HepG2 (cell line): ENCODE measurements at regions not wholly inside any gene's neighbourhood (a gene's known extent, or its start where the extent isn't known, plus 50 kb on each side); places are given as distances from the start of the nearest gene placed in this dataset.

ENCODE experiments used
- ATAC-seq: fragments of 200-7000 bp; cut with Tn5 transposase; 3 replicates; pipeline ENCODE4 v1.9.1; 2020; ENCODE audit warnings: mild to moderate bottlenecking, moderate library complexity
- BruUV-seq: library from RNA; stranded (reverse); fragments of 400-500 nt; replicated peaks from 2 replicates; lab custom pipeline; 2021; lab: Mats Ljungman, UMichigan
- CTCF ChIA-PET: fragments of 300-600 bp; formaldehyde crosslinking; extraction: SDS; loops from one replicate; lab custom pipeline; 2021; ENCODE audit warnings: low total read pairs, inconsistent platforms, low intra/inter-chr PET ratio; lab: Yijun Ruan, JAX
- POLR2A ChIA-PET: fragments of 350-600 bp; sonication (Branson Sonifier 250); formaldehyde crosslinking; loops from one replicate; lab custom pipeline; 2020; ENCODE audit warnings: antibody characterized with exemption, inconsistent platforms; lab: Yijun Ruan, JAX
- DNase-seq: peaks from one replicate; pipeline ENCODE4 v3.0.0-alpha.2; 2015; ENCODE audit warnings: low spot score
- FAIRE-seq: peaks from 3 replicates; lab custom pipeline; 2011; peaks lifted over from hg19 to GRCh38; lab: Jason Lieb, UNC
- H2AFZ ChIP-seq: one replicate; pipeline ENCODE4 v1.6.1; 2011; ENCODE audit warnings: low read length, inconsistent platforms
- H3K27ac ChIP-seq: fragments of 300-600 bp; 3 replicates; pipeline ENCODE4 v1.8.0; 2011; ENCODE audit warnings: mixed run types, mild to moderate bottlenecking, mixed read lengths, low read length, inconsistent platforms; ENCODE audit not compliant: insufficient read depth; ENCODE audit errors: extremely low read length
- H3K27me3 ChIP-seq, 2 experiments: fragments of 200-600 bp in 1 of 2; 2 replicates in 1 of 2; 3 replicates in 1 of 2; pipeline versions ENCODE4 v1.6.0 to v1.8.0; 2011; ENCODE audit warnings: low read length in 2 of 2, mild to moderate bottlenecking in 2 of 2, moderate library complexity in 2 of 2, inconsistent platforms in 1 of 2; ENCODE audit not compliant: insufficient read depth in 2 of 2, control insufficient read depth in 1 of 2
- H3K36me3 ChIP-seq, 2 experiments: fragments of 200-600 bp in 1 of 2; replicated peaks in 1 of 2; 2 replicates in 1 of 2; 3 replicates in 1 of 2; pipeline versions ENCODE4 v1.5.1 to v1.8.0; 2011; ENCODE audit warnings: low read length in 2 of 2, inconsistent platforms in 1 of 2; ENCODE audit not compliant: insufficient read depth in 2 of 2, control insufficient read depth in 1 of 2
- H3K4me1 ChIP-seq: 2 replicates; pipeline ENCODE4 v1.5.1; 2012; ENCODE audit warnings: low read length, inconsistent platforms; ENCODE audit not compliant: insufficient read depth
- H3K4me2 ChIP-seq: 2 replicates; pipeline ENCODE4 v1.6.0; 2011; ENCODE audit warnings: low read depth, low read length, inconsistent platforms
- H3K4me3 ChIP-seq, 3 experiments: fragments of 200-600 bp in 1 of 3; sonication (generic), shearing (Covaris generic) in 1 of 3; replicated peaks in 1 of 3; 2 replicates each; pipeline ENCODE4 v1.5.1; 2011 to 2016; ENCODE audit warnings: low read length in 3 of 3, inconsistent platforms in 2 of 3, low read depth in 2 of 3, mild to moderate bottlenecking in 2 of 3, control low read depth in 1 of 3, mixed read lengths in 1 of 3; ENCODE audit not compliant: insufficient read depth in 1 of 3
- H3K79me2 ChIP-seq: one replicate; pipeline ENCODE4 v1.6.1; 2011; ENCODE audit warnings: low read length, inconsistent platforms; ENCODE audit not compliant: insufficient read depth
- H3K9ac ChIP-seq: 2 replicates; pipeline ENCODE4 v1.6.0; 2011; ENCODE audit warnings: mild to moderate bottlenecking, low read depth, low read length, inconsistent platforms; ENCODE audit not compliant: insufficient read depth
- H3K9me3 ChIP-seq: 2 replicates; pipeline ENCODE4 v1.5.1; 2012; ENCODE audit warnings: mild to moderate bottlenecking, low read length
- H4K20me1 ChIP-seq: 2 replicates; pipeline ENCODE4 v1.6.0; 2011; ENCODE audit warnings: inconsistent platforms, mild to moderate bottlenecking, low read length, moderate library complexity; ENCODE audit not compliant: insufficient read depth
- ARID2 ChIP-seq: sonication (generic); formaldehyde crosslinking; IDR thresholded peaks from 2 replicates; pipeline ENCODE4 v1.8.1; 2022; ENCODE audit warnings: mild to moderate bottlenecking, missing genetic modification reagents, borderline replicate concordance
- ELF3 ChIP-seq: IDR thresholded peaks from 2 replicates; pipeline ENCODE4 v1.6.1; 2016; ENCODE audit warnings: missing genetic modification reagents, missing compliant biosample characterization
- HES4 ChIP-seq: sonication (generic); formaldehyde crosslinking; IDR thresholded peaks from 2 replicates; pipeline ENCODE4 v1.9.0; 2021; ENCODE audit warnings: mild to moderate bottlenecking, missing genetic modification reagents, borderline replicate concordance
- KLF6 ChIP-seq: IDR thresholded peaks from 2 replicates; pipeline ENCODE4 v1.8.0; 2016; ENCODE audit warnings: missing biosample characterization, missing genetic modification reagents
- MIER3 ChIP-seq: IDR thresholded peaks from 2 replicates; pipeline ENCODE4 v1.6.1; 2016; ENCODE audit warnings: missing compliant biosample characterization, borderline replicate concordance
- NCOA5 ChIP-seq: sonication (generic); formaldehyde crosslinking; IDR thresholded peaks from 2 replicates; pipeline ENCODE4 v1.4.0; 2020; ENCODE audit warnings: missing genetic modification reagents
- NPAS2 ChIP-seq: sonication (generic); formaldehyde crosslinking; IDR thresholded peaks from 2 replicates; pipeline ENCODE4 v1.8.0; 2022; ENCODE audit warnings: mild to moderate bottlenecking, missing genetic modification reagents, borderline replicate concordance
- NR2F6 ChIP-seq, 2 experiments: IDR thresholded peaks; 2 replicates each; pipeline ENCODE4 v1.6.1; 2016; ENCODE audit warnings: antibody characterized with exemption in 1 of 2, mild to moderate bottlenecking in 1 of 2
- PATZ1 ChIP-seq: sonication (generic); formaldehyde crosslinking; IDR thresholded peaks from 2 replicates; pipeline ENCODE4 v1.4.0; 2020; ENCODE audit warnings: missing genetic modification reagents
- PAX8 ChIP-seq: sonication (generic); formaldehyde crosslinking; IDR thresholded peaks from 2 replicates; pipeline ENCODE4 v1.8.0; 2022; ENCODE audit warnings: mild to moderate bottlenecking, missing genetic modification reagents, borderline replicate concordance
- ZBTB14 ChIP-seq: sonication (generic); formaldehyde crosslinking; IDR thresholded peaks from 2 replicates; pipeline ENCODE4 v1.4.0; 2020; ENCODE audit warnings: missing genetic modification reagents
- ZC3H13 ChIP-seq: sonication (generic); formaldehyde crosslinking; IDR thresholded peaks from 2 replicates; pipeline ENCODE4 v1.8.1; 2023; ENCODE audit warnings: mild to moderate bottlenecking, missing genetic modification reagents, moderate library complexity
- ZFYVE20 ChIP-seq: sonication (generic); formaldehyde crosslinking; IDR thresholded peaks from 2 replicates; pipeline ENCODE4 v1.8.0; 2023; ENCODE audit warnings: low read depth, mild to moderate bottlenecking, moderate library complexity, missing genetic modification reagents, borderline replicate concordance
- ZMYM2 ChIP-seq: sonication (generic); formaldehyde crosslinking; IDR thresholded peaks from 2 replicates; pipeline ENCODE4 v1.8.0; 2022; ENCODE audit warnings: mild to moderate bottlenecking, missing genetic modification reagents
- ZNF180 ChIP-seq: sonication (generic); formaldehyde crosslinking; IDR thresholded peaks from 2 replicates; pipeline ENCODE4 v1.4.0; 2020; ENCODE audit warnings: low read depth, missing genetic modification reagents, borderline replicate concordance
- ZNF224 ChIP-seq: sonication (generic); formaldehyde crosslinking; IDR thresholded peaks from 2 replicates; pipeline ENCODE4 v1.5.0; 2020; ENCODE audit warnings: mild to moderate bottlenecking, missing genetic modification reagents
- ZNF343 ChIP-seq: sonication (generic); formaldehyde crosslinking; IDR thresholded peaks from 2 replicates; pipeline ENCODE4 v1.4.0; 2020; ENCODE audit warnings: mild to moderate bottlenecking, missing genetic modification reagents
- WGBS: methylation state at CpG from one replicate; pipeline ENCODE4 v1.1.6; 2017; ENCODE audit warnings: low lambda C conversion rate; 5-methylcytosine and 5-hydroxymethylcytosine counted together
- in situ Hi-C: cut with HindIII; loops from 2 replicates; pipeline ENCODE4 v1.10.0; 2017; ENCODE audit warnings: low pct_unique_long_range_greater_than_20kb; ENCODE audit not compliant: extremely low pct_ligation_motif_present
- intact Hi-C: fragments of 100-400 bp; cut with micrococcal nuclease; formaldehyde crosslinking; loops from one replicate; pipeline ENCODE4 v1.10.0; 2022; ENCODE audit not compliant: unreplicated experiment

GRCh38 chr14:89067293-89067972 lies 243.0 kb downstream of the TTC8 start:
- H3K36me3 ChIP-seq, result no peaks in the 10 kb centered on the region
- 25% methylated on average over 11 of the region's 12 CpGs for WGBS
- intact Hi-C loops (no loop called here), in situ Hi-C loops (no loop called here)
- ChIA-PET POLR2A (no interaction called here), CTCF (no interaction called here)
- H3K27me3 ChIP-seq, result peaks cover 0 to 10% of the 10 kb centered on the region in 2 experiments; a peak in 2 of 5 replicates
- no TSS peak for BruUV-seq
- H3K4me3 ChIP-seq, result no peak overlapping the region
- DNase-seq (no peak), FAIRE-seq (no peak), ATAC-seq (no peak; the same call in 2 of the 3 replicates)
- no peak overlapping the region for H3K9ac ChIP-seq
- H3K4me1 ChIP-seq, result no peaks in the 10 kb centered on the region
- H4K20me1 ChIP-seq, result no peaks in the 10 kb centered on the region
- H3K4me2 ChIP-seq, result no peak overlapping the region
- TF ChIP-seq HES4 (CRISPR knock-in tag) (no peak), ZC3H13 (no peak), PAX8 (CRISPR knock-in tag) (no peak), ARID2 (CRISPR knock-in tag) (no peak), KLF6 (no peak), ELF3 (CRISPR knock-in tag) (no peak), ZBTB14 (CRISPR knock-in tag) (no peak), ZFYVE20 (CRISPR knock-in tag) (no peak), ZMYM2 (CRISPR knock-in tag) (no peak), NPAS2 (CRISPR knock-in tag) (no peak), ZNF224 (CRISPR knock-in tag) (no peak), ZNF343 (CRISPR knock-in tag) (no peak), PATZ1 (no peak), MIER3 (no peak), NR2F6 (IDR thresholded peaks at IDR 0.05) (no peak), NR2F6 (CRISPR knock-in tag; IDR thresholded peaks at IDR 0.05) (no peak), ZNF180 (CRISPR knock-in tag) (no peak), NCOA5 (CRISPR knock-in tag) (no peak)
- H3K9me3 ChIP-seq, result no peaks in the 10 kb centered on the region
- H2AFZ ChIP-seq, result no peak overlapping the region
- no peaks in the 10 kb centered on the region for H3K79me2 ChIP-seq
- H3K27ac ChIP-seq, result no peak overlapping the region
